Gastroesophageal sphincter (tissue), 4 donors: ENCODE measurements at regions not wholly inside any gene's neighbourhood (a gene's known extent, or its start where the extent isn't known, plus 50 kb on each side); places are given as distances from the start of the nearest gene placed in this dataset.
"Not testable (repeated sequence)": the region's sequence is repeated elsewhere in the genome, so short reads cannot be mapped to it uniquely, and the experiment has no call there.

Experiments used
- ATAC-seq: fragments of 150-250 bp; one replicate; pipeline ENCODE4 v1.9.1; 2016; ENCODE audit warnings: mild to moderate bottlenecking, moderate library complexity
- H3K27ac ChIP-seq, 4 donors: fragments of 200-600 bp; sonication (generic) in 3 of 4; 1 replicate in 3 of 4; 2 replicates in 1 of 4; pipeline ENCODE4 v1.5.1; 2016 to 2019
- H3K27me3 ChIP-seq: fragments of 200-600 bp; sonication (generic); one replicate; pipeline ENCODE4 v1.5.1; 2019
- H3K36me3 ChIP-seq, 2 donors: fragments of 200-600 bp; sonication (generic); one replicate each; pipeline ENCODE4 v1.5.1; 2019; ENCODE audit warnings: control low read depth in 1 of 2
- H3K4me1 ChIP-seq, 3 donors: fragments of 200-600 bp; sonication (generic); 1 replicate in 2 of 3; 2 replicates in 1 of 3; pipeline ENCODE4 v1.5.1; 2016 to 2019; ENCODE audit warnings: control low read depth in 2 of 3
- H3K4me3 ChIP-seq, 2 donors: fragments of 200-600 bp; sonication (generic); one replicate each; pipeline ENCODE4 v1.5.1; 2019; ENCODE audit warnings: mild to moderate bottlenecking in 1 of 2, moderate library complexity in 1 of 2
- H3K9me3 ChIP-seq, 3 donors: fragments of 200-600 bp; sonication (generic); one replicate each; pipeline ENCODE4 v1.5.1; 2017 to 2019; ENCODE audit warnings: control low read depth in 2 of 3
- EP300 ChIP-seq: sonication (generic); formaldehyde crosslinking; IDR thresholded peaks from one replicate; pipeline ENCODE4 v1.6.1; 2017; ENCODE audit warnings: antibody characterized with exemption, mild to moderate bottlenecking
- POLR2A ChIP-seq, 2 donors: fragments of 450-650 bp; IDR thresholded peaks; one replicate each; pipeline ENCODE4 v1.6.1; 2017; ENCODE audit warnings: antibody characterized with exemption in 2 of 2, mild to moderate bottlenecking in 2 of 2, moderate library complexity in 1 of 2
- POLR2AphosphoS5 ChIP-seq: sonication (generic); formaldehyde crosslinking; IDR thresholded peaks from one replicate; pipeline ENCODE4 v1.6.1; 2017; ENCODE audit warnings: antibody characterized with exemption
- WGBS, 2 donors: methylation state at CpG; one replicate each; pipeline ENCODE4 v1.1.5; 2018; ENCODE audit warnings: low coverage in 1 of 2; 5-methylcytosine and 5-hydroxymethylcytosine counted together
- TF ChIP-seq, protein P1 (sequence below), 4 experiments: fragments of 200-600 bp in 2 of 4; fragments of 450-650 bp in 2 of 4; sonication (generic) in 1 of 4; IDR thresholded peaks; one replicate each; pipeline ENCODE4 v1.5.1; 2017 to 2019; ENCODE audit warnings: antibody characterized with exemption in 4 of 4, mild to moderate bottlenecking in 2 of 4, moderate library complexity in 2 of 4

DNA sequence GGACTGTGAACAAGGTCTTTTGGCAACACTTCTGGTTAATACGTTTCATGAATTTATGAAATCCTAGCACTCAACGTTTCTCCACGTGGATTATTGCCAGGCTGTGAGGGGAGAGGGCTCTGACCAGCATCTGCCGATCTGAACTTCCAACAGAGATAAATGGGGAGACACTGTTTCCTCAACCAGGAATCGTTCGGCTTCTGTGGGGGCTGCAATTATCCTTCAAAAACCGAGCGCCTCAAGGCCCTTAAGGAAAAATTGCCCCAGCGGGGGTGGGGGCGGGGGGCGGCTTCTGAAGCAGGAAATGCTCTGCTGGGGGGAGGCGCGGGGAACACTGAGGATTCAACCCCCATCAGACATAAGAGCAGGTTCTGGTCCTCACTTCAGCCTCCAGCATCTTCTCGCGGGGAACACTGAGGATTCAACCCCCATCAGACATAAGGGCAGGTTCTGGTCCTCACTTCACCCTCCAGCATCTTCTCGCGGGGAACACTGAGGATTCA lies 155.6 kb downstream of the BRD1 start:
- TF ChIP-seq POLR2A (IDR thresholded peaks at IDR 0.05) (no peak), POLR2AphosphoS5 (no peak), EP300 (no peak)
- TF ChIP-seq, protein P1, sequence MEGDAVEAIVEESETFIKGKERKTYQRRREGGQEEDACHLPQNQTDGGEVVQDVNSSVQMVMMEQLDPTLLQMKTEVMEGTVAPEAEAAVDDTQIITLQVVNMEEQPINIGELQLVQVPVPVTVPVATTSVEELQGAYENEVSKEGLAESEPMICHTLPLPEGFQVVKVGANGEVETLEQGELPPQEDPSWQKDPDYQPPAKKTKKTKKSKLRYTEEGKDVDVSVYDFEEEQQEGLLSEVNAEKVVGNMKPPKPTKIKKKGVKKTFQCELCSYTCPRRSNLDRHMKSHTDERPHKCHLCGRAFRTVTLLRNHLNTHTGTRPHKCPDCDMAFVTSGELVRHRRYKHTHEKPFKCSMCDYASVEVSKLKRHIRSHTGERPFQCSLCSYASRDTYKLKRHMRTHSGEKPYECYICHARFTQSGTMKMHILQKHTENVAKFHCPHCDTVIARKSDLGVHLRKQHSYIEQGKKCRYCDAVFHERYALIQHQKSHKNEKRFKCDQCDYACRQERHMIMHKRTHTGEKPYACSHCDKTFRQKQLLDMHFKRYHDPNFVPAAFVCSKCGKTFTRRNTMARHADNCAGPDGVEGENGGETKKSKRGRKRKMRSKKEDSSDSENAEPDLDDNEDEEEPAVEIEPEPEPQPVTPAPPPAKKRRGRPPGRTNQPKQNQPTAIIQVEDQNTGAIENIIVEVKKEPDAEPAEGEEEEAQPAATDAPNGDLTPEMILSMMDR (IDR thresholded peaks at IDR 0.05), result no peak
- no peak for ATAC-seq
- Histone ChIP-seq H3K4me1 (peaks cover 0 to 16% (median 5%) of the 10 kb centered on the region in 3 donors), H3K27me3 (peaks cover 86% of the 10 kb centered on the region), H3K9me3 (peaks cover 0 to 8% (median 0%) of the 10 kb centered on the region in 3 donors), H3K27ac (no peak overlapping the region), H3K36me3 (no peaks in the 10 kb centered on the region), H3K4me3 (no peak overlapping the region)
- 10 to 21% methylated on average over 2 to 6 of the region's 17 CpGs for WGBS, 2 donors

DNA sequence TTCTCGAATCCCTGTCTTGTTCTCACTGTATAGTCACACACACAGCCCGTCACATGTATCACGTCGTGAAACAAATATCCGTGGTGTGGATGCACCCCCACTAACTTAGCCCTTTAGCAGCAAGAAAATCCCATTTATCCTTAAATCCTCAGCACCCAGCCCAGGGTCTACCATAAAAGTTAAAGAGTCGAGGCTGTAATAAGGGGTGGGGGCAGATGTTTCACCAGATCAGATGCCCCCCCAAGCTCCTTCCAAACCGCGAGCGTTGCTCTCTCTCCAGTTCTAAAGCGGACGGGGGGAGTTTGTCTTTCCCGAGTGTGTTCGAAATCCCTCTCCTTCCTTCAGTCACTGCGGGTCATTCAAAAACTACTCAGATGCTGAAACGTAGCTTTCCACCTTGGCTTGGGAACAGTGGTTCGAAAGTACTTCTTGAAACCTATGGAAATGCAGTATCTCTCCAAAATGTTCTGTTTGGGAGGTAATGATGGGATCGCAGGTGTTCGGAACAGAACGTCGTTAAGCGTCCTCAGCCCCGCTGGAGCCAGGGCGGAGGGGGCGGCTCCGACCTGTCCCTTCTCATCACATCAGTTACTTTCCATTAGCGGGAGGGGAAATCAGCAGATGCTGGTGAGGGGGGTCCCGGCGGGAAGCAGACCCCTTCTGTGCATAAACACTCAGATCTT lies 156.2 kb downstream of the BRD1 start:
- Histone ChIP-seq H3K27ac (no peak overlapping the region), H3K9me3 (peaks cover 0 to 8% (median 0%) of the 10 kb centered on the region in 3 donors), H3K4me1 (peaks cover 0 to 16% (median 5%) of the 10 kb centered on the region in 3 donors), H3K4me3 (peak overlapping the region in 1 of 2 donors; percentile 46), H3K27me3 (peaks cover 86% of the 10 kb centered on the region), H3K36me3 (no peaks in the 10 kb centered on the region)
- WGBS, 2 donors, result 3% methylated on average over 14 to 26 of the region's 28 CpGs
- TF ChIP-seq, protein P1 (IDR thresholded peaks at IDR 0.05), result no peak
- TF ChIP-seq POLR2A (IDR thresholded peaks at IDR 0.05) (no peak), POLR2AphosphoS5 (no peak), EP300 (no peak)
- ATAC-seq, result no peak

DNA sequence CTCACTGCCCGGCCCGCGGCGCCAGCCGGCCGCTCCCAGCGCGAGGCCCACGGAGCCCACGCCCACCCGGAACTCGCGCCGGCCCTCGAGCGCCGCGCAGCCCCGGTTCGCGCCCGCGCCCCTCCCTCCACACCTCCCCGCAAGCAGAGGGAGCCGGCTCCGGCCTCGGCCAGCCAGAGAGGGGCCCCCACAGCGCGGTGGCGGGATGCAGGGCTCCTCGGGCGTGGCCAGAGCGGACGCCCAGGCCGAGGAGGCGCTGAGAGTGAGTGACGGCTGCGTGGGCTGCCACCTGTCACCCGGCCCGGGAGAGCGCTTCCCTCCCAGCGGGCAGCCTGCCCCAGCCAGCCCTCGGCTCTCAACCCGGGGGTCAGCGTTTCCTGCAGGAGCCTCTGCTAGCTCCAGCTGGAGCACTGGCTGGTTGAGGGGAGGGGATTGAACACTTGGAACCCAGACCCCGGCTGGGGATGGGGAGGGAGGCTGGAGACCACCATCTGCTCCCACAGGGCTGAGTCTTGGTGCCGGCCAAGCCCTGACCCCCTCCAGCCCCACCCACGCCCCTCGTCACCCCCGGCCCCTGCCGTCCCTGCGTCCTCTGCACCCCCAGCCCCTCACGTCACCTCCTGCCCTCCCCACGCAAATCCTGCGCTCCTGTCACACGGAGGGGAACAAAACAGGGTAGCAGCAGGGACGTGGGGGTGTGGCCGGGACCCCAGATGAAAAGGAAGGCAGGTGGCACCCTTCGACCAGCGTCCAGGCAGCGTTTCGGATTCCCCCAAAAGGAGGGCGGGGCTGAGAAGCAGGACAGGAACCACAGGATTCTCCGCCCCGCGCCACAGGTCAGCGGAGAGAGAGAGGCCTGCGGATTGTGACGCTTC lies 157.0 kb downstream of the BRD1 start:
- H3K36me3 ChIP-seq, result no peaks in the 10 kb centered on the region
- no peak for TF ChIP-seq POLR2AphosphoS5
- no peak for TF ChIP-seq EP300
- TF ChIP-seq, protein P1 (IDR thresholded peaks at IDR 0.05), result no peak
- TF ChIP-seq POLR2A (IDR thresholded peaks at IDR 0.05), result no peak
- peak overlapping the region in 1 of 2 donors; percentile 46 for H3K4me3 ChIP-seq
- peak; percentile 43 for ATAC-seq
- peaks cover 0 to 16% (median 5%) of the 10 kb centered on the region in 3 donors for H3K4me1 ChIP-seq
- WGBS, 2 donors, result 0% methylated on average over 1 to 4 of the region's 69 CpGs
- H3K9me3 ChIP-seq, result peaks cover 0 to 8% (median 0%) of the 10 kb centered on the region in 3 donors
- H3K27me3 ChIP-seq, result peaks cover 90% of the 10 kb centered on the region
- H3K27ac ChIP-seq, result no peak overlapping the region

DNA sequence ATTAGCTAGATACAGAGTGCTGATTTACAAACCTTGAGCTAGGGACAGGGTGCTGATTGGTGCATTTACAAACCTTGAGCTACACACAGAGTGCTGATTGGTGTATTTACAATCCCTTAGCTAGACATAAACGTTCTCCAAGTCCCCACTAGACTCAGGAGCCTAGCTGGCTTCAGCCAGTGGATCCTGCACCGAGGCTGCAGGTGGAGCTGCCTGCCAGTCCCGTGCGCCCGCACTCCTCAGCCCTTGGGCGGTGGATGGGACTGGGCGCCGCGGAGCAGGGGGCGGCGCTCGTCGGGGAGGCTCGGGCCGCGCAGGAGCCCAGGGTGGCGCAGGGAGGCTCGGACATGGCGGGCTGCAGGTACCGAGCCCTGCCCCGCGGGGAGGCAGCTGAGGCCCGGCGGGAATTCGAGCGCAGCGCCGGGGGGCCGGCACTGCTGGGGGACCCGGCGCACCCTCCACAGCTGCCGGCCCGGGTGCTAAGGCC lies 157.7 kb downstream of the BRD1 start:
- H3K27me3 ChIP-seq, result peaks cover 92% of the 10 kb centered on the region
- peak overlapping the region in 1 of 2 donors; percentile 46 for H3K4me3 ChIP-seq

DNA sequence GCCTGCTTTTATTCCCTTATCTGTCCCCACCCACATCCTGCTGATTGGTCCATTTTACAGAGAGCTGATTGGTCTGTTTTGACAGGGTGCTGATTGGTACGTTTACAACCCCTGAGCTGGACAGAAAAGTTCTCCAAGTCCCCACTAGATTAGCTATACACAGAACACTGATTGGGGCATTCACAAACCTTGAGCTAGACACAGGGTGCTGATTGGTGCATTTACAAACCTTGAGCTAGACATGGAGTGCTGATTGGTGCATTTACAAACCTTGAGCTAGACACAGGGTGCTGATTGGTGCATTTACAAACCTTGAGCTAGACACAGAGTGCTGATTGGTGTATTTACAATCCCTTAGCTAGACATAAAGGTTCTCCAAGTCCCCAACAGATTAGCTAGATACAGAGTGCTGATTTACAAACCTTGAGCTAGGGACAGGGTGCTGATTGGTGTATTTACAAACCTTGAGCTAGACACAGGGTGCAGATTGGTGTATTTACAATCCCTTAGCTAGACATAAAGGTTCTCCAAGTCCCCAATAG lies 158.2 kb downstream of the BRD1 start:
- H3K27ac ChIP-seq, H3K9me3 ChIP-seq, H3K36me3 ChIP-seq, H3K4me3 ChIP-seq, ATAC-seq: not testable (repeated sequence)
- WGBS, 2 donors, result 83% methylated on average over 1 of the region's 1 CpG; no CpG with 5 or more reads in 1 of the 2 donors
- peaks cover 92% of the 10 kb centered on the region for H3K27me3 ChIP-seq
- H3K4me1 ChIP-seq, result peaks cover 0 to 16% (median 5%) of the 10 kb centered on the region in 3 donors

More for the DNA sequence above, 157.7 kb downstream of the BRD1 start:
- ATAC-seq, result peak; percentile 16
- no CpG with 5 or more reads among the region's 33 CpGs for WGBS, 2 donors
- H3K9me3 ChIP-seq, H3K27ac ChIP-seq, H3K36me3 ChIP-seq: not testable (repeated sequence)
- H3K4me1 ChIP-seq, result peaks cover 0 to 16% (median 5%) of the 10 kb centered on the region in 3 donors
